ENCODE measurements at regions not wholly inside any gene's neighbourhood (a gene's known extent, or its start where the extent isn't known, plus 50 kb on each side); places are given as distances from the start of the nearest gene placed in this dataset.

- Histone ChIP-seq H3K36me3 (ENCODE audit: low read depth) (no peaks in the 10 kb centered on the region), H3K4me3 (no peak overlapping the region), H3K9me3 (no peaks in the 10 kb centered on the region), H3K4me1 (ENCODE audit: low read depth) (no peaks in the 10 kb centered on the region)
- intact Hi-C loops (cut with DNase I, micrococcal nuclease): no loop called here
- ATAC-seq (no peak), DNase-seq (no peak)
- no peak for TF ChIP-seq CTCF (IDR thresholded peaks at IDR 0.05)
Observed at GRCh38 chrX:3257471-3257870, 89.0 kb downstream of the MXRA5 start.

DNA sequence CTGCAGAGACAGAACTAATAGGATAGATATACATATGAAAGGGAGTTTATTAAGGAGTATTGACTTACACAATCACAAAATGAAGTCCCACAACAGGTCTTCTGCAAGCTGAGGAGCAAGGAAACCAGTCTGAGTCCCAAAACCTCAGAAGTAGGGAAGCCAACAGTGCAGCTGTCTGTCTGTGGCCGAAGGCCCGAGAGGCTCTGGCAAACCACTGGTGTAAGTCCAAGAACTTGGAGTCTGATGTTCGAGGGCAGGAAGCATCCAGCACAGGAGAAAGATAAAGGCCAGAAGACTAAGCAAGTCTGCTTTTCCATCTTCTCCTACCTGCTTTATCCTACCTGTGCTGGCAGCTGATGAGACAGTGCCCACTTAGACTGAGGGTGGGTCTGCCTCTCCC, 89.6 kb downstream of the MXRA5 start:
- DNase-seq (no peak), ATAC-seq (no peak)
- H3K4me3 ChIP-seq: no peak overlapping the region
- intact Hi-C loops (cut with DNase I, micrococcal nuclease): no loop called here
- no peak for TF ChIP-seq CTCF (IDR thresholded peaks at IDR 0.05)
- no peaks in the 10 kb centered on the region for H3K9me3 ChIP-seq
- H3K4me1 ChIP-seq (ENCODE audit: low read depth): no peaks in the 10 kb centered on the region
- H3K36me3 ChIP-seq (ENCODE audit: low read depth): no peaks in the 10 kb centered on the region

DNA sequence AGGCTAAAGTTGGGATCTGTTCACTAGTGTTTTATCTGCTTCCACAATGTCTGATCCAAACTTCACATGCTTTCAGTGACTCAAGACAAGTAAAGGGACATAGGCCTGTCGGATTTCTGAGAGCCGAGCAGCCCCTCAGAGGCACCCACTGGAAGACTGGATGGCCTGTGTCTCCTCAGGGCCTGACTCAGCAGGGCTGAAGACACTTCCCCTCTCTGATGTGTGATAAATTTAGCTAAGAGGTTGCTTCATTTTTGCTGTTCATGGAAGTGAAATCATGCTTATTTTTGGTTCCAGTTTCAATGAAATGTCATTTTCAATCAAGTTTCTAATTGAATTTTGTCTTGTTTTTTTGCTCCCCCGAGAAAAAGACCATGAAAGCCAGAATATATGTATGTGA, 93.7 kb downstream of the MXRA5 start:
- TF ChIP-seq CTCF (IDR thresholded peaks at IDR 0.05): no peak
- DNase-seq (no peak), ATAC-seq (no peak)
- Histone ChIP-seq H3K4me1 (ENCODE audit: low read depth) (no peaks in the 10 kb centered on the region), H3K36me3 (ENCODE audit: low read depth) (no peaks in the 10 kb centered on the region), H3K4me3 (no peak overlapping the region), H3K9me3 (no peaks in the 10 kb centered on the region)
- intact Hi-C loops (cut with DNase I, micrococcal nuclease): no loop called here

DNA sequence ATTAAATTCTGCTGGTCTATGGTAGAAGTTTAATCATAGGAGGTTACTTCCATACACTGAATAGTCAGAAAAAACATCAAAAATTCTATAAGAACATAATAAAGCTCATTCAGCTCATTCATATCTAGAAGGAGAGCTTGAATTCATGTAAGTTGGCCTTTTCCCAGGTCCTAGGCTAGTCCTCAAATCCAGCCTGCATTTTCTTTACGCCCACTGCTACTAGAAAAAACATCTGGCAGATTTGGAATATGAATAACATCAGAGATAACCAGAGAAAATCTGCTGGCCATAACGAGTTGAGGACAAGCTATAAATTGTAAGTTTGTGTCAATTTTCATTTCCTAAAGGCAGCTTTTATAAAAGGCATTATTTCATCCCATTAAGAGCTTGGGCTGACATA, 95.5 kb downstream of the MXRA5 start:
- DNase-seq (no peak), ATAC-seq (no peak)
- H3K4me1 ChIP-seq (ENCODE audit: low read depth): no peaks in the 10 kb centered on the region
- intact Hi-C loops (cut with DNase I, micrococcal nuclease): no loop called here
- TF ChIP-seq CTCF (IDR thresholded peaks at IDR 0.05): no peak
- H3K4me3 ChIP-seq: no peak overlapping the region
- H3K36me3 ChIP-seq (ENCODE audit: low read depth): no peaks in the 10 kb centered on the region
- H3K9me3 ChIP-seq: no peaks in the 10 kb centered on the region

DNA sequence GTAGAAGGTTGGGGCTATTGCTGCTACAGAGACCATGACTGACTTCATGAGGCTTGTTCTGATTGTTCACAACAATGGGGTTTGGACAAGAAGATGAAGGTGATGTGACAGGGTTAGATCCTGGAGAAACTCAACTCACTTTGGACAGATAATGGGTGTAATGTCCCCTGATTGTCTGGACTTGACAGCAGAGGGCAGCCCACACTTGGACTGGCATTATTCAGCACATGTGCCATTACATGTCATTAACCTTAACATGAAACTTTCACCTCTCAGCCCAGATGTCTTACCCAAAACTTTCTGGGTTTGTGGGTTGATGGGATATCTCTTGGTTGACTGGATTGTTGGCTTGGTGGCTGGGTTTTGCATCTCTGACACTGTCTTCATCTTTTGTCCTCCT, 101.5 kb downstream of the MXRA5 start:
- intact Hi-C loops (cut with DNase I, micrococcal nuclease): no loop called here
- no peak for TF ChIP-seq CTCF (IDR thresholded peaks at IDR 0.05)
- no peak for ATAC-seq
- Histone ChIP-seq H3K9me3 (no peaks in the 10 kb centered on the region), H3K4me1 (ENCODE audit: low read depth) (no peaks in the 10 kb centered on the region), H3K4me3 (no peak overlapping the region), H3K36me3 (ENCODE audit: low read depth) (no peaks in the 10 kb centered on the region)
- no peak for DNase-seq

DNA sequence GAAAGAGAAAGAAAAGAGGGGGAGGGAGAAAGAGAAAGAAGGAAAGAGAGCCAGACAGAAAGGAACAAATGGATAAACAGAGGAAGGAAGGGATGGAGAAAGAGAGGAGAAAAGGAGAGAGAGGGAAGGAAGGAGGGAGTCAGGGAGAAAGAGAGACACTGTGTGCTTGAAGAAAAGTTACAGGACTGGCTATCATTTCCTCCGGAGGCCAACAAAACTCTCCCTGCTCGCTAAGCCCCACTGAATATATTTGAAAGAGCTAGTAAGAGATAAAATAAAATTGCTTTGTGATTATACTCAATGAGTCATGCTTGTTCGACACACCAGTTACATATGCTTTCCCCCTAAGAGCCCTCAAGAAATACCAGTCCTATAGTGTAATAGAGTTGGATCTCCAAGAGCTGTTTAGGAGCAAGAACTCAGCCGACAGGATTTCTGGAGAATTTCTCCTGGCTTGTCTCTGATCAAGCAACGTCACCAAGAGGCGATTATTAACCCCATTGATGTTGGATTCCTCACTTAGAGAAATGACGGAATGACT, 102.2 kb downstream of the MXRA5 start:
- Histone ChIP-seq H3K4me1 (ENCODE audit: low read depth) (no peaks in the 10 kb centered on the region), H3K9me3 (no peaks in the 10 kb centered on the region), H3K4me3 (no peak overlapping the region), H3K36me3 (ENCODE audit: low read depth) (no peaks in the 10 kb centered on the region)
- no peak for TF ChIP-seq CTCF (IDR thresholded peaks at IDR 0.05)
- no peak for ATAC-seq
- DNase-seq: no peak
- intact Hi-C loops (cut with DNase I, micrococcal nuclease): no loop called here
